Activated naive CD8-positive, alpha-beta T cell treated with anti-CD3 and anti-CD28 coated beads for 36 hours (primary cell): ENCODE measurements at regions not wholly inside any gene's neighbourhood (a gene's known extent, or its start where the extent isn't known, plus 50 kb on each side); places are given as distances from the start of the nearest gene placed in this dataset.
A peak's percentile ranks its signal among the peaks of the same experiment; 100 is the strongest.

Experiments used
- DNase-seq: peaks from one replicate; pipeline ENCODE4 v3.0.0; 2021
- H3K27ac Mint-ChIP-seq: one replicate; pipeline ENCODE4 v1.8.0; 2022; ENCODE audit warnings: mild to moderate bottlenecking, moderate library complexity, mixed read lengths
- H3K27me3 Mint-ChIP-seq: one replicate; pipeline ENCODE4 v1.8.0; 2022; ENCODE audit warnings: mild to moderate bottlenecking, mixed read lengths
- H3K36me3 Mint-ChIP-seq: one replicate; pipeline ENCODE4 v1.8.0; 2021; ENCODE audit warnings: mild to moderate bottlenecking, mixed read lengths
- H3K4me1 Mint-ChIP-seq: one replicate; pipeline ENCODE4 v1.8.0; 2021; ENCODE audit warnings: mixed read lengths
- H3K4me3 Mint-ChIP-seq: one replicate; pipeline ENCODE4 v1.8.0; 2022; ENCODE audit warnings: mild to moderate bottlenecking, moderate library complexity, mixed read lengths
- H3K9me3 Mint-ChIP-seq: one replicate; pipeline ENCODE4 v1.8.0; 2022; ENCODE audit warnings: mixed read lengths

DNA sequence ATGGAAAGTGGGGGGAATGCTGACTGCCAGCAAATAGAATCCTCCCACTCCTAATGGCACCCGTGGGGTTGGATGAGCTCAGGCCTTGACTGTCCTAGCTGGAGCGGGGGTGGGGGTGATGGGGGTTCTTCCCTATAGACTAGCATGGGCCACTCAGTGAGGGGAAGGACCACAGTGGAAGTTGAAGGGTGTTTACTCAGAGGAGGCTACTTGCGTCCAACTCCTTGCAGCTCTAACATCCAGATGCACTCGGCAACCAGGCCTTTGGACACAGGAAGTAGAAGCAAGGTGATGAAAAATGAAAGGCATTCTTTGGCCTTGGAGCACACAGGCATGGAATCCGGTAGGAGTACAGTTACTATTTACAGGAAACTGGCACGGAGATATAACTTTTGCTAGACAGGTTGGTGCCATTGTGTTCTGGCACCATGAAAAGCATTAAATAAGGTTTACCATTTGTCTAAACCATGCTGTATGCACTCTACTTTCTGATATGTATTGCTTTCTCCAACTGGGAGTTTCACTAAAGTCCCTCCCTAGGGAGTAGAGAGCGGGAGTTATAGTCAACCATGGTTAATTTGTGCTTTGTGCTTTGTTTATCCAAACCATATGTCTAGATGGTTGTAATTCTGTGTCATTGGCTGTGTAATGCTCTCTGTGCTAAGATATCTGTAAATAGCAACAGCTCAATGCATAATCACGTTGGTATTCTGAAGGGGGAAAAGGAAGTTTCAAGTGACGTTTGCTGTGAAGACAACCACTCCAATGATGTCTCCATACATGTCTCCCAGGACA lies 125.3 kb downstream of the TSHZ3 start:
- H3K9me3 Mint-ChIP-seq = peaks cover 11% of the 10 kb centered on the region
- H3K4me3 Mint-ChIP-seq = no peak overlapping the region
- H3K4me1 Mint-ChIP-seq = peaks cover 10% of the 10 kb centered on the region
- H3K27ac Mint-ChIP-seq = no peak overlapping the region
- no peak for DNase-seq
- peaks cover 7% of the 10 kb centered on the region for H3K27me3 Mint-ChIP-seq
- no peaks in the 10 kb centered on the region for H3K36me3 Mint-ChIP-seq

DNA sequence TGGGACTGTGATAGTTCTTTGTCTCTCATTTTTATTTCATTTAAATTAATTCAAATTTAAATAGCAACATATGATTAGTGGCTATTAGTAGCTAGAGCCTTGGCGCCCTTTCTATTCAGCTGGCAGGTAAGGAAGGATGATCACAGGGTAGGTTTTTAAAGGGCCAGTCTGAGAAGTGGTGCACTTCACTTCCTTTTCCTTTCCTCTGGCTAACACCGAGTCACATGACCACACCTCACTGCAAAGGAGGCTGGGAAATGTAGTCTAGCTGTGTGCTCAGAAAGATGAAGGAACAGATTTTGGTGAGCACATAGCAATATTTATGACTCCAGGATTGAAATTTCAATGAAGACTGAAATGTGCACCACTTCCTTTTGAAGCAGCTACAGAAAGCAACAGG lies 128.7 kb downstream of the TSHZ3 start:
- Mint-ChIP-seq H3K27ac (no peak overlapping the region), H3K9me3 (peaks cover 9% of the 10 kb centered on the region), H3K4me3 (no peak overlapping the region), H3K36me3 (no peaks in the 10 kb centered on the region), H3K4me1 (peaks cover 10% of the 10 kb centered on the region), H3K27me3 (peaks cover 2% of the 10 kb centered on the region)
- peak; percentile 23 for DNase-seq

DNA sequence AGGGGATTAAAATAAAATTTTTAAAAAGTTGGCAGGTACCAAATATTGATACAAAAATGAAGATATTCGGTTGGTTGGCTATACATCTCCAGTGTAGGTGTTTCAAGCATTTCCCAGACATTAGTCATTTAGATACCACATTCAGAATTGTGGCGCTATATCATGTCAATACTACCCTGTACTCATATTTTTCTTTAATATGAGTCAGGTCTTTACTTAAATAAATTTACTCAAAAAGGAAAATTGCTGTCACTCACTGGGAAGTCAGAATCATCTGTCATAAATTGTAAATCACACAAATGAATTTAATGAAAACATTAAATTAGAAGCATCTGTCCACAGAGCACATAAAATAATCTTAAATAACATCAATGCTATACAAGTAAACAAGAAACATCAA lies 134.2 kb downstream of the TSHZ3 start:
- DNase-seq = no peak
- peaks cover 27% of the 10 kb centered on the region for H3K4me1 Mint-ChIP-seq
- H3K9me3 Mint-ChIP-seq = peaks cover 8% of the 10 kb centered on the region
- peaks cover 4% of the 10 kb centered on the region for H3K27me3 Mint-ChIP-seq
- peaks cover 7% of the 10 kb centered on the region for H3K36me3 Mint-ChIP-seq
- H3K4me3 Mint-ChIP-seq = no peak overlapping the region
- peak overlapping the region; percentile 98 for H3K27ac Mint-ChIP-seq

GRCh38 chr19:31214086-31214485 lies 135.2 kb downstream of the TSHZ3 start:
- H3K27me3 Mint-ChIP-seq = peaks cover 4% of the 10 kb centered on the region

GRCh38 chr19:31211088-31211487 lies 138.1 kb downstream of the TSHZ3 start:
- peaks cover 7% of the 10 kb centered on the region for H3K9me3 Mint-ChIP-seq
- peaks cover 7% of the 10 kb centered on the region for H3K36me3 Mint-ChIP-seq
- peaks cover 4% of the 10 kb centered on the region for H3K27me3 Mint-ChIP-seq
- H3K4me1 Mint-ChIP-seq = peaks cover 25% of the 10 kb centered on the region
- H3K27ac Mint-ChIP-seq = no peak overlapping the region
- DNase-seq = no peak
- H3K4me3 Mint-ChIP-seq = no peak overlapping the region

More at GRCh38 chr19:31214086-31214485, 135.2 kb downstream of the TSHZ3 start:
- H3K36me3 Mint-ChIP-seq = peaks cover 7% of the 10 kb centered on the region
- H3K4me3 Mint-ChIP-seq = peak overlapping the region; percentile 67
- H3K4me1 Mint-ChIP-seq = peaks cover 25% of the 10 kb centered on the region
- DNase-seq = peak; percentile 90
- peak overlapping the region; percentile 98 for H3K27ac Mint-ChIP-seq
- peaks cover 7% of the 10 kb centered on the region for H3K9me3 Mint-ChIP-seq

DNA sequence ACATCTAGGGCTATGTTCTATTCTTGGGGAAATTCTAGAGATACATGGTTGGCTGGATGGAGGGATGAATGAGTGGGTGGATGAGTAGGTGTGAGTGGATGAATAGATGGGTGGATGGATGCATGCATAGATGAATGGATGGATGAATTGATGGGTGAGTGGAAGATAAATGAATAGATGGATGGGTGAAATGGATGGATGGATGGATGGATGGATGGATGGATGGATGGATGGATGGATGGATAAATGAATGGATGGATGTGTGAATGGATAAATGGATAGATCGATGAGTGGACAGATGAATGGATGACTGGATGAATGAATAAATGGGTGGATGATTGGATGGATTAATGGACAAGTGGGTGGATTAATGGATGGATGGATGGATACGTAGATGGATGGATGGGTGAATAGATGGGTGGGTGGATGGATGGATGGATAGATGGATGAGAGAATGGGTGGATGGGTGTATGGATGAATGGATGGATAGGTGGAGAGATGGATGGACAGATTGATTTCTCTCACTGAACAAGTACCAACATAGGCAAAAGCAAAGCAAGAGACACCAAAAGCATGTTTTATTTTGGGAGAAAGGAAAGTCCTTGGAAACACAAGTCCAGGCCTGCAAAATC lies 143.2 kb downstream of the TSHZ3 start:
- Mint-ChIP-seq H3K36me3 (no peaks in the 10 kb centered on the region), H3K27ac (no peak overlapping the region), H3K4me3 (no peak overlapping the region), H3K27me3 (peaks cover 23% of the 10 kb centered on the region), H3K9me3 (no peaks in the 10 kb centered on the region), H3K4me1 (peaks cover 2% of the 10 kb centered on the region)
- no peak for DNase-seq

GRCh38 chr19:31204115-31204514 lies 145.1 kb downstream of the TSHZ3 start:
- no peak overlapping the region for H3K4me3 Mint-ChIP-seq
- no peaks in the 10 kb centered on the region for H3K36me3 Mint-ChIP-seq

GRCh38 chr19:31185261-31185660 lies 164.0 kb downstream of the TSHZ3 start:
- Mint-ChIP-seq H3K27me3 (peaks cover 17% of the 10 kb centered on the region), H3K4me3 (no peak overlapping the region), H3K36me3 (peaks cover 2% of the 10 kb centered on the region), H3K9me3 (peaks cover 5% of the 10 kb centered on the region), H3K27ac (no peak overlapping the region), H3K4me1 (no peaks in the 10 kb centered on the region)
- DNase-seq = no peak

More at GRCh38 chr19:31204115-31204514, 145.1 kb downstream of the TSHZ3 start:
- Mint-ChIP-seq H3K27me3 (peaks cover 37% of the 10 kb centered on the region), H3K9me3 (no peaks in the 10 kb centered on the region), H3K27ac (no peak overlapping the region), H3K4me1 (no peaks in the 10 kb centered on the region)
- no peak for DNase-seq

- Mint-ChIP-seq H3K4me1 (no peaks in the 10 kb centered on the region), H3K27ac (no peak overlapping the region), H3K36me3 (no peaks in the 10 kb centered on the region), H3K4me3 (no peak overlapping the region), H3K27me3 (peaks cover 9% of the 10 kb centered on the region), H3K9me3 (no peaks in the 10 kb centered on the region)
- no peak for DNase-seq
Observed at GRCh38 chr19:31181535-31181934, 167.7 kb downstream of the TSHZ3 start.

DNA sequence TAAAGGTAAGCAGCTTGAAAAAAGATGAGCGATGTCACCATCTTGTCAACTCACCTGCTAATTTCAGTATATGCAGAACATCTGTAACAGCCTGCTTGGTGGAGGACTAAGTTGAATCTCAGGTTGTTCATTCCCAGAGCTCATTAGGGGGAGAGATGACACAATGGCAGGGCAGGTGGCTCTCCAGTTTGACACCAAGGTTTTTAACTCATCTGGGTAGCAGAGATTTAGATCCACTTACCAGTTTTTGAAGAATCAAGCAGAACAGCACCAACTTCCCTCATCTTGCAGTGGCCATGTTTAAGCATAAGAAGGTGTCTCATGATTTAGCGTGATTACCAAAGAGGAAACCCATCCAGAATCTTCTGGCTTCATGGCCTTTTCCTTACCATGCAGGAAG lies 168.3 kb downstream of the TSHZ3 start:
- no peaks in the 10 kb centered on the region for H3K36me3 Mint-ChIP-seq
- H3K27ac Mint-ChIP-seq = no peak overlapping the region
- no peaks in the 10 kb centered on the region for H3K4me1 Mint-ChIP-seq
- no peaks in the 10 kb centered on the region for H3K9me3 Mint-ChIP-seq
- peaks cover 15% of the 10 kb centered on the region for H3K27me3 Mint-ChIP-seq
- H3K4me3 Mint-ChIP-seq = no peak overlapping the region
- DNase-seq = no peak

DNA sequence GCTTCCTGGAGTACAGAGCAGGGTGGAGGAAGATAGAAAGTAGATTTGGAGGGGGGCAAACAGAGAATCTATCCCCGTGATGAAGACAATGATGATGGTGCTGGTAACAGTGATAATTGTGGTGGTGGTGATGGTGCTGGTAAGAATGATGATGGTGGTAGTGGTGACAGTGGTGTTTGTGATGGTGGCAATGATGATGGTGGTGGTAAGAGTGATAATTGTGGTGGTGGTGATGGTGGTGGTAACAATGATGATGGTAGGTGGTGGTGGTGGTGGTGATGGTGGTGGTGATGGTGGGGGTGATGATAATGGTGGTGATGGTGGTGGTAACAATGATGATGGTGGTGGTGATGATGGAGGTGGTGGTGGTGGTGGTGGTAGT lies 169.8 kb downstream of the TSHZ3 start:
- Mint-ChIP-seq H3K4me1 (no peaks in the 10 kb centered on the region), H3K36me3 (no peaks in the 10 kb centered on the region), H3K9me3 (no peaks in the 10 kb centered on the region), H3K27me3 (peaks cover 17% of the 10 kb centered on the region), H3K27ac (no peak overlapping the region), H3K4me3 (no peak overlapping the region)
- no peak for DNase-seq

- H3K4me1 Mint-ChIP-seq = no peaks in the 10 kb centered on the region
- no peak overlapping the region for H3K27ac Mint-ChIP-seq
- no peaks in the 10 kb centered on the region for H3K9me3 Mint-ChIP-seq
- peaks cover 17% of the 10 kb centered on the region for H3K27me3 Mint-ChIP-seq
- no peak for DNase-seq
- H3K36me3 Mint-ChIP-seq = no peaks in the 10 kb centered on the region
- no peak overlapping the region for H3K4me3 Mint-ChIP-seq
Observed at GRCh38 chr19:31178833-31179470, 170.3 kb downstream of the TSHZ3 start.

DNA sequence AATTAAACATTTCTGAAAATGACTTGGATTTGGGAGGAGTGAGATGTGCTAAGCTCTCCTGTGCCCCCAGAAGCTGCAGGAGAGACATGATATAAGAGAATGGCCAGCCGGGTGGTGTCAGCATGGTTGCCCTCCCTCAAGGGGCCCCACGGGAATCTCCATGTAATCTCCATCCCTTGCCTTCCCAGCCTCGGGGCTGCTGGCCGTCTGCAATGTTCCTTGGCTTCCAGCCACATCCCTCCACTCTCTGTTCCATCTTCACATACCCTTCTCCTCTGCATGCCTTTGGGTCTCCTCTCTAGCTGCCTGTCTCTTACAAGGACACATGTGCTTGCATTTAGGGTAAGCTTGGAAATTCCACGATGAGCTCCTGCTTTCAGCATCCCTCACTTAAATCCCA lies 172.0 kb downstream of the TSHZ3 start:
- H3K36me3 Mint-ChIP-seq = no peaks in the 10 kb centered on the region
- peaks cover 12% of the 10 kb centered on the region for H3K27me3 Mint-ChIP-seq
- no peak overlapping the region for H3K4me3 Mint-ChIP-seq
- H3K4me1 Mint-ChIP-seq = no peaks in the 10 kb centered on the region
- no peaks in the 10 kb centered on the region for H3K9me3 Mint-ChIP-seq
- DNase-seq = no peak
- H3K27ac Mint-ChIP-seq = no peak overlapping the region

DNA sequence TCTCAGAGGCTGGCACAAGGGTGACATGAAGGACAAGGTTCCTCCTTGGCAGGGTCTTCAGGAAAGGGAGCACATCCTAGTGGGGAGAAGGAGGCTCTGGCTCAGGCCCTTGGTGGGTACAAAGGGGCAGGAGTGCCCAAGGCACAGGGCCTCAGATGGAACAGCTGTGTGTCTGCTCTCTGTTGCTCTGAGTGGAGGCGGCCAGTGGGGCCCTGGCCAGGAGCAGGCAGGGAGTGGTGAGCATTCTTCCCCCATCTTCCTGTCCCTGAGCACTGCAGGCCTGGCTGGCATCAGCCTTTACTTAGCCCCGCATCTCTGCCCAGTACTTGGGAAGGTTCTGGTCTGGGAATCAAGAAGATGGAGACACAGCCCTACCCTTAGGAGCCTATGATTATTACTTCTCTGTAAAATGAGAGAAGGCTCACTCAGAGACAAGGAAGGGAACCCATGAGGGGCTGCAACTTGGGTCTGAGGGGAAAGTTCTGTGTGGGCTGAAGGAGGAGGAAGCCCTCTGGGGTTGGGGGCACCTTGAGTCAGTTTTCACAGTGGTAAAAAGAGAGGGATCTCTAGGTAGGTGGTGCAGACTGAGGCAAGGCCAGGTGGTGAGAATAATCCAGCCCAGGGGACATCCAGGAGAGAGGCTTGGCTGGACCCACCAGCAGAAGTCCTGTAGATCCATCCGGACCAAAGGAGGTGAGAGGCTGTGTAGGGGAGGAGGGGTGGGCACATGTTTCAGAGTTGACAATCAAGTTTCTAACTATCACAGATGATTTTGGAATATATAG lies 173.5 kb downstream of the TSHZ3 start:
- no peak for DNase-seq
- Mint-ChIP-seq H3K27ac (no peak overlapping the region), H3K4me3 (no peak overlapping the region), H3K27me3 (peaks cover 15% of the 10 kb centered on the region), H3K36me3 (no peaks in the 10 kb centered on the region), H3K9me3 (no peaks in the 10 kb centered on the region), H3K4me1 (no peaks in the 10 kb centered on the region)

GRCh38 chr19:31174948-31175347 lies 174.3 kb downstream of the TSHZ3 start:
- peaks cover 16% of the 10 kb centered on the region for H3K27me3 Mint-ChIP-seq

More at GRCh38 chr19:31174948-31175347, 174.3 kb downstream of the TSHZ3 start:
- no peaks in the 10 kb centered on the region for H3K4me1 Mint-ChIP-seq
- no peaks in the 10 kb centered on the region for H3K36me3 Mint-ChIP-seq
- no peak for DNase-seq
- no peak overlapping the region for H3K4me3 Mint-ChIP-seq
- H3K27ac Mint-ChIP-seq = no peak overlapping the region
- no peaks in the 10 kb centered on the region for H3K9me3 Mint-ChIP-seq
